ENCODE measurements at regions not wholly inside any gene's neighbourhood (a gene's known extent, or its start where the extent isn't known, plus 50 kb on each side); places are given as distances from the start of the nearest gene placed in this dataset.

- FAIRE-seq, result no peak
- TF ChIP-seq MYC (IDR thresholded peaks at IDR 0.05; ENCODE audit: low read depth, low read length) (no peak), CTCF (IDR thresholded peaks at IDR 0.05; ENCODE audit: extremely low read depth in 1 of 2, insufficient read depth in 1 of 2, low read depth in 1 of 2, low read length in 2 of 2) (no peak), FOS (IDR thresholded peaks at IDR 0.05; ENCODE audit: borderline replicate concordance, insufficient read depth, low read length) (no peak)
These were observed 67.4 kb upstream of the ZNF804A start for GRCh38 chr2:184530959-184531358.

GRCh38 chr2:184532551-184532950 is 65.8 kb upstream of the ZNF804A start:
- H3K27me3 ChIP-seq (ENCODE audit: control insufficient read depth in 2 of 2, insufficient read depth in 2 of 2, low read length in 2 of 2), result no peaks in the 10 kb centered on the region
- no peaks in the 10 kb centered on the region for H3K4me1 ChIP-seq (ENCODE audit: control insufficient read depth, extremely low read depth, insufficient read depth, low read length)
- no peak for DNase-seq (ENCODE audit: low read depth, low spot score)
- no peaks in the 10 kb centered on the region for H3K36me3 ChIP-seq (ENCODE audit: control insufficient read depth in 2 of 2, extremely low read depth in 1 of 2, insufficient read depth in 2 of 2, low read length in 2 of 2)
- no peaks in the 10 kb centered on the region for H4K20me1 ChIP-seq (replicated peaks; ENCODE audit: control insufficient read depth, extremely low read depth, insufficient read depth, low read length)
- dilution Hi-C loops (cut with MboI; ENCODE audit: extremely low pct_ligation_motif_present, low sequenced_read_pairs), result no loop called here
- no peak for FAIRE-seq
- H3K9me1 ChIP-seq (replicated peaks; ENCODE audit: control insufficient read depth, extremely low read depth, insufficient read depth, low read length), result no peaks in the 10 kb centered on the region
- TF ChIP-seq MYC (IDR thresholded peaks at IDR 0.05; ENCODE audit: low read depth, low read length) (no peak), POLR2A (IDR thresholded peaks at IDR 0.05; ENCODE audit: low read depth, low read length) (no peak), POLR2AphosphoS5 (IDR thresholded peaks at IDR 0.05; ENCODE audit: insufficient read depth, low read depth, low read length) (no peak), GATA2 (IDR thresholded peaks at IDR 0.05; ENCODE audit: insufficient read depth, insufficient read length, low read depth, low read length) (no peak), MAX (IDR thresholded peaks at IDR 0.05; ENCODE audit: insufficient read depth, insufficient read length) (no peak), JUN (IDR thresholded peaks at IDR 0.05; ENCODE audit: borderline replicate concordance, insufficient read depth, insufficient read length, low read depth) (no peak), EZH2 (IDR thresholded peaks at IDR 0.05; ENCODE audit: borderline replicate concordance, low read depth, low read length, severe bottlenecking) (no peak), CTCF (IDR thresholded peaks at IDR 0.05; ENCODE audit: extremely low read depth in 1 of 2, insufficient read depth in 1 of 2, low read depth in 1 of 2, low read length in 2 of 2) (no peak), FOS (IDR thresholded peaks at IDR 0.05; ENCODE audit: borderline replicate concordance, insufficient read depth, low read length) (no peak)
- H3K27ac ChIP-seq (ENCODE audit: insufficient read depth, low read depth, low read length), result no peak overlapping the region
- no peak overlapping the region for H2AFZ ChIP-seq (ENCODE audit: low read depth, low read length)
- intact Hi-C loops (cut with micrococcal nuclease), result no loop called here
- H3K9me3 ChIP-seq (replicated peaks; ENCODE audit: control insufficient read depth, insufficient read depth, low read length), result peaks cover 6% of the 10 kb centered on the region
- POLR2A ChIA-PET, result no interaction called here
- CTCF ChIA-PET, result no interaction called here
- BruUV-seq (replicated peaks), result no TSS peak
- no peaks in the 10 kb centered on the region for H3K79me2 ChIP-seq (ENCODE audit: control insufficient read depth, insufficient read depth, low read length)
- H3K4me2 ChIP-seq (ENCODE audit: insufficient read depth, low read length), result no peak overlapping the region
- no peak overlapping the region for H3K4me3 ChIP-seq (replicated peaks in 1 of 3; ENCODE audit: insufficient read depth in 1 of 3, low read depth in 1 of 3, low read length in 3 of 3)
- H3K9ac ChIP-seq (replicated peaks; ENCODE audit: extremely low read depth, insufficient read depth, low read length), result no peak overlapping the region

More at GRCh38 chr2:184530959-184531358, 67.4 kb upstream of the ZNF804A start:
- no peak overlapping the region for H2AFZ ChIP-seq (ENCODE audit: low read depth, low read length)
- CTCF ChIA-PET, result no interaction called here
- H3K36me3 ChIP-seq (ENCODE audit: control insufficient read depth in 2 of 2, extremely low read depth in 1 of 2, insufficient read depth in 2 of 2, low read length in 2 of 2), result no peaks in the 10 kb centered on the region
- no peaks in the 10 kb centered on the region for H3K27me3 ChIP-seq (ENCODE audit: control insufficient read depth in 2 of 2, insufficient read depth in 2 of 2, low read length in 2 of 2)
- no peak overlapping the region for H3K4me3 ChIP-seq (replicated peaks in 1 of 3; ENCODE audit: insufficient read depth in 1 of 3, low read depth in 1 of 3, low read length in 3 of 3)
- no peak overlapping the region for H3K9ac ChIP-seq (replicated peaks; ENCODE audit: extremely low read depth, insufficient read depth, low read length)
- no peaks in the 10 kb centered on the region for H3K4me1 ChIP-seq (ENCODE audit: control insufficient read depth, extremely low read depth, insufficient read depth, low read length)
- peaks cover 6% of the 10 kb centered on the region for H3K9me3 ChIP-seq (replicated peaks; ENCODE audit: control insufficient read depth, insufficient read depth, low read length)
- H3K4me2 ChIP-seq (ENCODE audit: insufficient read depth, low read length), result no peak overlapping the region
- POLR2A ChIA-PET, result no interaction called here
- no peaks in the 10 kb centered on the region for H3K9me1 ChIP-seq (replicated peaks; ENCODE audit: control insufficient read depth, extremely low read depth, insufficient read depth, low read length)
- no peaks in the 10 kb centered on the region for H4K20me1 ChIP-seq (replicated peaks; ENCODE audit: control insufficient read depth, extremely low read depth, insufficient read depth, low read length)
- no TSS peak for BruUV-seq (replicated peaks)
- dilution Hi-C loops (cut with MboI; ENCODE audit: extremely low pct_ligation_motif_present, low sequenced_read_pairs), result no loop called here
- intact Hi-C loops (cut with micrococcal nuclease), result no loop called here
- no peak overlapping the region for H3K27ac ChIP-seq (ENCODE audit: insufficient read depth, low read depth, low read length)
- DNase-seq (ENCODE audit: low read depth, low spot score), result no peak
- no peaks in the 10 kb centered on the region for H3K79me2 ChIP-seq (ENCODE audit: control insufficient read depth, insufficient read depth, low read length)

Measured in endothelial cell of umbilical vein (primary cell).